ENCODE measurements at regions not wholly inside any gene's neighbourhood (a gene's known extent, or its start where the extent isn't known, plus 50 kb on each side); places are given as distances from the start of the nearest gene placed in this dataset.

DNA sequence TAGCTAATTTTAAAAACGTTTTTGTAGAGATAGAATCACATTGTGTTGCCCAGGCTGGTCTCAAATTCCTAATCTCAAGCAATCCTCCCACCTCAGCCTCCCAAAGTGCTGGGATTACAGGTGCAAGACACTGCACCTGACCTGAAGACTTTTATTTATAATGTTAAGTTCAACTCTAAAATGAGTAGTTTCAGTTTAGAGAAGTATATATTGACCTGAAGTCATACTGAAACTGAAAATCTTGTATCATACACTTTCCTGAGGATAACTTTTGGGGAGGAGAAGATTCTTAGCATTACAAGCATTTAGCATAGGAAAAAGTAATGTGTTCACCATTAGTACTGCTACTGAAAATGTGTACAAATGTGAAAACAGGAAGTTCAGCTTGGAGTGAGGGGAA is 249.3 kb downstream of the CASP12 start:
- TF ChIP-seq TARDBP (IDR thresholded peaks at IDR 0.05) (no peak), CEBPB (tag; IDR thresholded peaks at IDR 0.05) (no peak), NFIC (IDR thresholded peaks at IDR 0.05) (no peak), NFRKB (IDR thresholded peaks at IDR 0.05; ENCODE audit: low read depth) (no peak), ZNF263 (CRISPR knock-in tag; IDR thresholded peaks at IDR 0.05; ENCODE audit: borderline replicate concordance) (no peak), POLR3G (IDR thresholded peaks at IDR 0.05; ENCODE audit: extremely low read depth, insufficient read length, insufficient replicate concordance) (no peak)
- TF ChIP-seq, protein P1, sequence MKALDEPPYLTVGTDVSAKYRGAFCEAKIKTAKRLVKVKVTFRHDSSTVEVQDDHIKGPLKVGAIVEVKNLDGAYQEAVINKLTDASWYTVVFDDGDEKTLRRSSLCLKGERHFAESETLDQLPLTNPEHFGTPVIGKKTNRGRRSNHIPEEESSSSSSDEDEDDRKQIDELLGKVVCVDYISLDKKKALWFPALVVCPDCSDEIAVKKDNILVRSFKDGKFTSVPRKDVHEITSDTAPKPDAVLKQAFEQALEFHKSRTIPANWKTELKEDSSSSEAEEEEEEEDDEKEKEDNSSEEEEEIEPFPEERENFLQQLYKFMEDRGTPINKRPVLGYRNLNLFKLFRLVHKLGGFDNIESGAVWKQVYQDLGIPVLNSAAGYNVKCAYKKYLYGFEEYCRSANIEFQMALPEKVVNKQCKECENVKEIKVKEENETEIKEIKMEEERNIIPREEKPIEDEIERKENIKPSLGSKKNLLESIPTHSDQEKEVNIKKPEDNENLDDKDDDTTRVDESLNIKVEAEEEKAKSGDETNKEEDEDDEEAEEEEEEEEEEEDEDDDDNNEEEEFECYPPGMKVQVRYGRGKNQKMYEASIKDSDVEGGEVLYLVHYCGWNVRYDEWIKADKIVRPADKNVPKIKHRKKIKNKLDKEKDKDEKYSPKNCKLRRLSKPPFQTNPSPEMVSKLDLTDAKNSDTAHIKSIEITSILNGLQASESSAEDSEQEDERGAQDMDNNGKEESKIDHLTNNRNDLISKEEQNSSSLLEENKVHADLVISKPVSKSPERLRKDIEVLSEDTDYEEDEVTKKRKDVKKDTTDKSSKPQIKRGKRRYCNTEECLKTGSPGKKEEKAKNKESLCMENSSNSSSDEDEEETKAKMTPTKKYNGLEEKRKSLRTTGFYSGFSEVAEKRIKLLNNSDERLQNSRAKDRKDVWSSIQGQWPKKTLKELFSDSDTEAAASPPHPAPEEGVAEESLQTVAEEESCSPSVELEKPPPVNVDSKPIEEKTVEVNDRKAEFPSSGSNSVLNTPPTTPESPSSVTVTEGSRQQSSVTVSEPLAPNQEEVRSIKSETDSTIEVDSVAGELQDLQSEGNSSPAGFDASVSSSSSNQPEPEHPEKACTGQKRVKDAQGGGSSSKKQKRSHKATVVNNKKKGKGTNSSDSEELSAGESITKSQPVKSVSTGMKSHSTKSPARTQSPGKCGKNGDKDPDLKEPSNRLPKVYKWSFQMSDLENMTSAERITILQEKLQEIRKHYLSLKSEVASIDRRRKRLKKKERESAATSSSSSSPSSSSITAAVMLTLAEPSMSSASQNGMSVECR (CRISPR knock-in tag; IDR thresholded peaks at IDR 0.05) = no peak
- TF ChIP-seq, protein P2, sequence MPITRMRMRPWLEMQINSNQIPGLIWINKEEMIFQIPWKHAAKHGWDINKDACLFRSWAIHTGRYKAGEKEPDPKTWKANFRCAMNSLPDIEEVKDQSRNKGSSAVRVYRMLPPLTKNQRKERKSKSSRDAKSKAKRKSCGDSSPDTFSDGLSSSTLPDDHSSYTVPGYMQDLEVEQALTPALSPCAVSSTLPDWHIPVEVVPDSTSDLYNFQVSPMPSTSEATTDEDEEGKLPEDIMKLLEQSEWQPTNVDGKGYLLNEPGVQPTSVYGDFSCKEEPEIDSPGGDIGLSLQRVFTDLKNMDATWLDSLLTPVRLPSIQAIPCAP (CRISPR knock-in tag; IDR thresholded peaks at IDR 0.05; ENCODE audit: borderline replicate concordance) = no peak

Data from K562 (cell line).